Erythroblast (primary cell): ENCODE measurements at regions not wholly inside any gene's neighbourhood (a gene's known extent, or its start where the extent isn't known, plus 50 kb on each side); places are given as distances from the start of the nearest gene placed in this dataset.

Source experiments
- GATA1 ChIP-seq: IDR thresholded peaks from 2 replicates; pipeline ENCODE4 v1.6.1; 2011; ENCODE audit warnings: low read depth, mild to moderate bottlenecking, control low read depth, low read length, moderate library complexity
- POLR2A ChIP-seq: IDR thresholded peaks from 2 replicates; pipeline ENCODE4 v1.6.1; 2011; ENCODE audit warnings: mild to moderate bottlenecking, low read length

- no peak for TF ChIP-seq POLR2A
- no peak for TF ChIP-seq GATA1
Observed at GRCh38 chr10:56881218-56881617, 520.2 kb upstream of the ZWINT start.
